ENCODE measurements at regions not wholly inside any gene's neighbourhood (a gene's known extent, or its start where the extent isn't known, plus 50 kb on each side); places are given as distances from the start of the nearest gene placed in this dataset.
"Not testable (repeated sequence)": the region's sequence is repeated elsewhere in the genome, so short reads cannot be mapped to it uniquely, and the experiment has no call there.

GRCh38 chr4:20159516-20159915 lies 92.2 kb upstream of the SLIT2 start:
- Histone ChIP-seq H3K4me3 (no peak overlapping the region), H3K27ac (no peak overlapping the region), H3K27me3 (no peaks in the 10 kb centered on the region), H3K9me3 (no peaks in the 10 kb centered on the region), H3K36me3 (no peaks in the 10 kb centered on the region), H3K4me1 (no peaks in the 10 kb centered on the region)
- DNase-seq: no peak
- intact Hi-C loops (cut with DNase I; ENCODE audit: low total_unique reads) (no loop called here), in situ Hi-C loops (cut with MboI; ENCODE audit: low sequenced_read_pairs in 4 of 4) (no loop called here)
- TF ChIP-seq CTCF (IDR thresholded peaks at IDR 0.05 in 4 of 5, conservative IDR thresholded peaks at IDR 0.05 in 1 of 5): no peak
- TF ChIP-seq POLR2A (IDR thresholded peaks at IDR 0.05): no peak
- no peak for ATAC-seq

- H3K36me3 ChIP-seq: no peaks in the 10 kb centered on the region
- no peak for DNase-seq
- no peak for TF ChIP-seq CTCF (IDR thresholded peaks at IDR 0.05 in 4 of 5, conservative IDR thresholded peaks at IDR 0.05 in 1 of 5)
- no peak overlapping the region for H3K4me3 ChIP-seq
- H3K27ac ChIP-seq: no peak overlapping the region
- no peak for ATAC-seq
- no peaks in the 10 kb centered on the region for H3K9me3 ChIP-seq
- H3K4me1 ChIP-seq: no peaks in the 10 kb centered on the region
- H3K27me3 ChIP-seq: no peaks in the 10 kb centered on the region
- intact Hi-C loops (cut with DNase I; ENCODE audit: low total_unique reads): no loop called here
- in situ Hi-C loops (cut with MboI; ENCODE audit: low sequenced_read_pairs in 4 of 4): no loop called here
Observed at GRCh38 chr4:20158195-20158594, 93.5 kb upstream of the SLIT2 start.

GRCh38 chr4:20151436-20151835 lies 100.3 kb upstream of the SLIT2 start:
- Histone ChIP-seq H3K27ac (no peak overlapping the region), H3K27me3 (no peaks in the 10 kb centered on the region), H3K4me3 (no peak overlapping the region), H3K9me3 (no peaks in the 10 kb centered on the region), H3K36me3 (no peaks in the 10 kb centered on the region), H3K4me1 (no peaks in the 10 kb centered on the region)
- no peak for DNase-seq
- intact Hi-C loops (cut with DNase I; ENCODE audit: low total_unique reads): no loop called here
- in situ Hi-C loops (cut with MboI; ENCODE audit: low sequenced_read_pairs in 4 of 4): no loop called here
- no peak for TF ChIP-seq CTCF (IDR thresholded peaks at IDR 0.05 in 4 of 5, conservative IDR thresholded peaks at IDR 0.05 in 1 of 5)
- no peak for TF ChIP-seq POLR2A (IDR thresholded peaks at IDR 0.05)
- no peak for ATAC-seq

- H3K9me3 ChIP-seq; H3K4me1 ChIP-seq; H3K36me3 ChIP-seq; H3K27ac ChIP-seq; ATAC-seq; intact Hi-C loops (cut with DNase I; ENCODE audit: low total_unique reads); H3K4me3 ChIP-seq; H3K27me3 ChIP-seq; DNase-seq; in situ Hi-C loops (cut with MboI; ENCODE audit: low sequenced_read_pairs in 4 of 4): not testable (repeated sequence)
Observed at GRCh38 chr4:20149143-20149542, 102.6 kb upstream of the SLIT2 start.

- H3K27me3 ChIP-seq: no peaks in the 10 kb centered on the region
- in situ Hi-C loops (cut with MboI; ENCODE audit: low sequenced_read_pairs in 4 of 4) (no loop called here), intact Hi-C loops (cut with DNase I; ENCODE audit: low total_unique reads) (no loop called here)
- ATAC-seq (no peak), DNase-seq (no peak)
- TF ChIP-seq CTCF (IDR thresholded peaks at IDR 0.05 in 4 of 5, conservative IDR thresholded peaks at IDR 0.05 in 1 of 5): no peak
- no peak for TF ChIP-seq POLR2A (IDR thresholded peaks at IDR 0.05)
- H3K36me3 ChIP-seq: no peaks in the 10 kb centered on the region
- no peak overlapping the region for H3K27ac ChIP-seq
- H3K4me3 ChIP-seq: no peak overlapping the region
- H3K9me3 ChIP-seq: no peaks in the 10 kb centered on the region
- no peaks in the 10 kb centered on the region for H3K4me1 ChIP-seq
Observed at GRCh38 chr4:20137176-20137575, 114.5 kb upstream of the SLIT2 start.

Data from gastrocnemius medialis (tissue), 4 donors.